ENCODE measurements at regions not wholly inside any gene's neighbourhood (a gene's known extent, or its start where the extent isn't known, plus 50 kb on each side); places are given as distances from the start of the nearest gene placed in this dataset.

DNA sequence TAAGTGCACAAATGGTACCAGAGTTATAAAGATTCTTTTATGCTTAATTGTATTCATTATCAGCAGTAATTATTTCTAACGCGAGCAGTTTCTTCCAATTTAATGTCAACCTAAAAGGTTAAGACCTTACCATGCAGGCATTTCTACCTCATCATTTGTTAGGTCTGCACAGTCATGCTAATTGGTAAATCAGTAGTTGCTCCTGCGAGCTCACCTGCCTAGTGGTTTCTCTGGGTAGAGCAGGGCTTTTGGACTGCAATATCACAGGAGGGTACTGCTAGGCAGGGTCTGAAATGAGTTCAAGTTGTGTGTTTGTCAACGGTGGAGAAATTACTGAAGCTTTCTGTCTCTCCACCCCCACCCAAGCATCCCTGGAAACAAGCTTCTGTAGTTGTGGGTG is 558.5 kb upstream of the MGMT start:
- no peak for ATAC-seq
- ChIA-PET CTCF (interaction anchor here (0.6 kb wide), 1 partner anchor 243 kb away, joined by 3 read pairs; no protein-coding TSS in a partner anchor), POLR2A (no interaction called here)
- H3K36me3 Mint-ChIP-seq (ENCODE audit: low read depth), result no peaks in the 10 kb centered on the region
- peaks cover 2% of the 10 kb centered on the region for H3K9me3 Mint-ChIP-seq (ENCODE audit: low read depth)
- H3K4me1 Mint-ChIP-seq, result peaks cover 14% of the 10 kb centered on the region
- no peak for DNase-seq
- intact Hi-C loops (cut with DNase I, micrococcal nuclease), result no loop called here
- H3K4me3 Mint-ChIP-seq, result no peak overlapping the region
- no peak overlapping the region for H3K27ac Mint-ChIP-seq
- peaks cover 2% of the 10 kb centered on the region for H3K27me3 Mint-ChIP-seq

DNA sequence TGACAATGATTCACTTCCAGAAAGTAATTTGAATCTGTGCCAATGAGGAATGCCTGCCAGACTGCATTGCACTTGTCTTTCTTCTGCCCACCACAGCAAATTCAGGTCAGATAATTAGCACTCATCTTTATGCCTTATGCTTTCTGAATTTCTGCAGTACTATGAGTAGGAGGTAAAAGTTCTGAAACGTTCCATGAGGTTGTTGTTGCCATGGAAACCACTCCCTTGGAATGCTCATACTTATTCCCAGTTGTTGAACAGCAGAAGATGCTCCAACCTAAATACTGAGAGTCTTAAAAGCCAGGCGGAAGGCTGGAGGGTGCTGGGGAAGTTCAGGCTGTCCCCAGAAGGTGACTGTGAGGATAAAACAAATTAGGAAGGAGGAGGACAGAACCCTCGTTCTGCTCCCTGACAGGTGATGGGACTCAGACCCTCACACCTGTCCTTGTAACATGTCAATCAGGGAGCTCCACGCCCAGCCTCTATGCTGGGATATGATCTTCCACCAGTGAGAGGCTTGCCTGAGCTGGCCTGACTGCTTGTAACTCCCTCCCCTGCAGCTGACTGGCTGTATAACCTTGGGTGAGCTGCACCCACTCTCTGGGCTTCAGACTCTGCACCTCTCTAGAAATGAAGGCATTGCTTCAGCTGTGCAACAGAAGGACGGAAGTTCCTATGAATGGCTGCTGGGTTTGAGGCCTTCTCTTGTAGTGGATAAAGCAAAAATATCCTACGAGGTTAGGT is 554.3 kb upstream of the MGMT start:
- Mint-ChIP-seq H3K27ac (no peak overlapping the region), H3K27me3 (peaks cover 6% of the 10 kb centered on the region), H3K9me3 (ENCODE audit: low read depth) (peaks cover 2% of the 10 kb centered on the region), H3K4me1 (peaks cover 16% of the 10 kb centered on the region), H3K4me3 (no peak overlapping the region), H3K36me3 (ENCODE audit: low read depth) (no peaks in the 10 kb centered on the region)
- ChIA-PET POLR2A (no interaction called here), CTCF (no interaction called here)
- ATAC-seq (peak; percentile 30), DNase-seq (no peak)
- intact Hi-C loops (cut with DNase I, micrococcal nuclease), result no loop called here

DNA sequence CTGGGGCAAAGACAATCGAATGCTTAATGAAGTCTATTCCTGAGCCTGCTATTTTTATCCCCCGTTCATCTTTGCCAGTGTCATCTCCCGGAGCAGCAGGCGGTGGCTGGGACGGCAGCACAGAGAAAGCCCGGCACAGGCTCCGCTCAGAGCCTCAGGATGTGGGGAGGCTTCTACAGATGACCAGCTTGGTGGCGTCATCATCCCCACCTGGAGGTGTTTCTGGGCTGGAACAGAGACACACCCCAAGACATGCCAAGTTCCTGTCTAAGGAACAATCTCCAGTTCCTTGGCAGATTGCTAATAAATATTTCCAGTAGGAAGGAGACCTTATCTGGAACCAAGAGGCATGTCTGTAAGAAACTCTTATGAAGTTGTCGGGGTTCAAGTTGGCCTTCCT is 552.4 kb upstream of the MGMT start:
- Mint-ChIP-seq H3K36me3 (ENCODE audit: low read depth) (no peaks in the 10 kb centered on the region), H3K4me3 (no peak overlapping the region), H3K4me1 (peaks cover 12% of the 10 kb centered on the region), H3K9me3 (ENCODE audit: low read depth) (peaks cover 2% of the 10 kb centered on the region), H3K27ac (no peak overlapping the region), H3K27me3 (peaks cover 6% of the 10 kb centered on the region)
- intact Hi-C loops (cut with DNase I, micrococcal nuclease), result no loop called here
- ATAC-seq, result no peak
- CTCF ChIA-PET, result interaction anchor here (0.9 kb wide), 1 partner anchor 12 kb away, joined by 4 read pairs; no protein-coding TSS in a partner anchor
- no peak for DNase-seq
- POLR2A ChIA-PET, result no interaction called here

DNA sequence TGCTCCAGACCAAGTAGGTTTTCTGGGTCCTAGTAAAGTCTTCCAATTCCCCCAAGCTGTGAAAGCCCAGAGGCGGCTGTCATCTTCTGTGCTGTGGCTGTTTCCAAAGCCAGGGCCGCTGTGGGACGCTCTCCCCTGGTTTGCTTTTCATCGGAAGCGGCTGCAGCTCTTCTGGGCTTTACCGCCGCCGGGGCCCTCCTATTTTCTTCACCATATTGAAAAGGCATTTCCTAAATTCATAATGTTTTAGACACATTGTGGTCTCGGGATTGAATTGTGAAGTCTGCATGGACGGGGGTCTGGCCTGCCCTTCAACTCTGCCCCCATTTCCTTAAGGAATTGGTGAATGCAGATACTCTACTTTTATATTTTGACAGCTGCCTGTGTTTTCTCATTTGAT is 551.4 kb upstream of the MGMT start:
- DNase-seq (no peak), ATAC-seq (no peak)
- no peak overlapping the region for H3K27ac Mint-ChIP-seq
- intact Hi-C loops (cut with DNase I, micrococcal nuclease), result no loop called here
- ChIA-PET POLR2A (no interaction called here), CTCF (interaction anchor here (0.9 kb wide), 1 partner anchor 13 kb away, joined by 4 read pairs; no protein-coding TSS in a partner anchor)
- H3K36me3 Mint-ChIP-seq (ENCODE audit: low read depth), result no peaks in the 10 kb centered on the region
- H3K4me3 Mint-ChIP-seq, result no peak overlapping the region
- peaks cover 6% of the 10 kb centered on the region for H3K27me3 Mint-ChIP-seq
- H3K9me3 Mint-ChIP-seq (ENCODE audit: low read depth), result no peaks in the 10 kb centered on the region
- H3K4me1 Mint-ChIP-seq, result peaks cover 12% of the 10 kb centered on the region

DNA sequence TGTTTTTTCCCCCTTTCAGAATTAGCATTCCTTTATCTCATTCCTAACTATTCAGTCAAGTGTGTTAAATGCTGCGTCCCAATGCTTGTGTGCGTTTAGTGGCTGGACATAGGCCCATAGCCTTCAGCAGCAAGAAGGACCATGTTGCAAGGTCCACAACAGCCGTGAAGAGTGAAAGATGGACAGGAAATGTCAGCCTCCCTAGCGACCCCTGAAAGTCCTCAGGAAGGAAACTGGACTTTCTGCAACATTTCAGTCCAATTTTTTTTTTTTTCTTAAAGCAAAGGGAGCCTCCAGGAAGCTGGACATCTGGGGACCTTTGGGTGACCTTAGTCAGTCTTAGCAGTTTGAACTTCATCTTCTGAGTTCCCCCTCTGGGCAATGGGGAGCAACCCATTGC is 550.7 kb upstream of the MGMT start:
- no peak overlapping the region for H3K27ac Mint-ChIP-seq

DNA sequence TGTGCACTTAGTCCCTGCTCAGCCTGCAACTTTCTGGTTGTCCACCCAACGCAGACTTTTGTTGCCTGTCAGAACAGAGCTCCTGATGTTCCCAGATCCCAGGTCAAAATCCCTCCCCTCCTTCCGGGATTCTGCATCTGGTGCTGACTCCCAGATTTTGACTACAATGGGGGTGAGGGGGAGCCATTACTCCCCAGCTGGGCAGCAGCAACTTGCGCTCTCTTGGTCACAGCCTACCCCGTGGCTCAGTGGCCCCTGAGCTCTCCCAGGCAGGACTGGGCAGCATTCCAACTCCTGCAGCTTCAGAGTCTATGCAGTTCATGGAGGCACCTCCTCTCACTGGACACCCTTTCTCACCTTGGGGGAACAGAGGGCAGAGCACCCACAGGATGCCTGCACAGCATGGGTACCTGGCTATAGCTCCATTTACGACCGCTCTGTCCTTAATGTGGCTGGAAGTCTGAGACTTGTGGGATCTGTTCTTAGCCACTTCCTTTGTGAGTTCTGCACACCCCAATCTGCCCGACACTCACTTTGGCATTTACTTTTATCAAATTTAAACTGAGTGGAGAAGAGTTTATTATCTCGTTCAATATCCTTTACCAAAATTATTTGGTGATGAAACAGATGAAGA is 545.5 kb upstream of the MGMT start:
- POLR2A ChIA-PET, result no interaction called here
- Mint-ChIP-seq H3K36me3 (ENCODE audit: low read depth) (no peaks in the 10 kb centered on the region), H3K4me1 (no peaks in the 10 kb centered on the region), H3K27me3 (peaks cover 7% of the 10 kb centered on the region), H3K27ac (no peak overlapping the region), H3K9me3 (ENCODE audit: low read depth) (peaks cover 2% of the 10 kb centered on the region), H3K4me3 (no peak overlapping the region)
- CTCF ChIA-PET, result no interaction called here
- intact Hi-C loops (cut with DNase I, micrococcal nuclease), result no loop called here
- no peak for DNase-seq
- no peak for ATAC-seq

More for the DNA sequence above, 550.7 kb upstream of the MGMT start:
- POLR2A ChIA-PET, result no interaction called here
- ATAC-seq (no peak), DNase-seq (no peak)
- no peaks in the 10 kb centered on the region for H3K36me3 Mint-ChIP-seq (ENCODE audit: low read depth)
- peaks cover 6% of the 10 kb centered on the region for H3K27me3 Mint-ChIP-seq
- CTCF ChIA-PET, result no interaction called here
- H3K4me3 Mint-ChIP-seq, result no peak overlapping the region
- H3K9me3 Mint-ChIP-seq (ENCODE audit: low read depth), result no peaks in the 10 kb centered on the region
- intact Hi-C loops (cut with DNase I, micrococcal nuclease), result no loop called here
- peaks cover 12% of the 10 kb centered on the region for H3K4me1 Mint-ChIP-seq

DNA sequence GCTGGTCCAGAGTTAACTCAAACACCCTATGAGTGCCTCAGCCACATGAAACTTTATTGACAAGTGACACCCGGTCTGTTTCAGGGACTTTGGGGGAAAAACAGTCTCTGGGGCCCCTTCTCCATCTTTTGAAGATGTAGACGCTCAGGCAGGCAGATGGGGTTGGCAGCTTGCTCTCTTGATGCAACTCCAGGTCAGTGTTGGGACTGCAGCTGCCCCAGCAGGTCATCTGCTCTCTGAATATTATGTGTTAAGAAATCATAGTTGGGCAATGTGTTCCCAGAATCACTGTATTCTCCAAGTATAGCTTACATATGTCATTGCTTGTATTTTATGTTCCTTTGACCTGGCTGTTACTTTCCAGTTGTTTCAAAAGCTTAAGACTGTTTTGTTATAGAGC is 544.9 kb upstream of the MGMT start:
- Mint-ChIP-seq H3K9me3 (ENCODE audit: low read depth) (peaks cover 2% of the 10 kb centered on the region), H3K27ac (no peak overlapping the region), H3K4me1 (no peaks in the 10 kb centered on the region), H3K36me3 (ENCODE audit: low read depth) (no peaks in the 10 kb centered on the region), H3K4me3 (no peak overlapping the region), H3K27me3 (peaks cover 7% of the 10 kb centered on the region)
- ChIA-PET CTCF (no interaction called here), POLR2A (no interaction called here)
- intact Hi-C loops (cut with DNase I, micrococcal nuclease), result no loop called here
- DNase-seq (no peak), ATAC-seq (no peak)

DNA sequence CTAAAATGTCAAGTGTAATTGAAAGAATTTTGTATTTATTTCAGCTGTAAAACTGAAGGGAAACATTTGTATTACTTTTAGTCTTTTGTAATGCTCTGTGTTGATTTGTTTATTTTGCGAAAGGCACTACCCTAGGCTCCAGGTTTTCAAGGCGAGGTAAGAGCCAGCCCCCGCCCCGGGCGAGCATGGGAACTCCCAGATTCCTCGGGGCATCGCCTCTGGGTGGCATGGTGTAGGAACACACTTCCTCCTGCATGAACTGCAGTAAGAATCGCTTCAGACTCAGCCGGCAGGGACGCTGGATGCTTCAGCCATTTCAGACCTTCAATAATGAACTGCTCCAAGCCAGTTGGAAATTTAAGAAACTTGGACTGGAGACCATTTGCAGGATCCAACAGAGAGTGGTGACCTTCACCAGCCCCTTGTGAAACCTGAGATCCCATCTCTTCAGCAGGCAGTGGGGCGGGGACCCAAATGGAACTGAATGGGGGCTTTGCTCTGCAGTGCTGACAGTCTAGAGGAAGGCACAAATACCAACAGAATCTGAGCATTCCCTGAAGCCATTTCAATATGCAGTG is 544.3 kb upstream of the MGMT start:
- no peak overlapping the region for H3K4me3 Mint-ChIP-seq
- intact Hi-C loops (cut with DNase I, micrococcal nuclease), result no loop called here
- H3K36me3 Mint-ChIP-seq (ENCODE audit: low read depth), result no peaks in the 10 kb centered on the region
- peaks cover 7% of the 10 kb centered on the region for H3K27me3 Mint-ChIP-seq
- ChIA-PET CTCF (no interaction called here), POLR2A (no interaction called here)
- no peak overlapping the region for H3K27ac Mint-ChIP-seq
- ATAC-seq (no peak), DNase-seq (no peak)
- no peaks in the 10 kb centered on the region for H3K4me1 Mint-ChIP-seq
- peaks cover 2% of the 10 kb centered on the region for H3K9me3 Mint-ChIP-seq (ENCODE audit: low read depth)

DNA sequence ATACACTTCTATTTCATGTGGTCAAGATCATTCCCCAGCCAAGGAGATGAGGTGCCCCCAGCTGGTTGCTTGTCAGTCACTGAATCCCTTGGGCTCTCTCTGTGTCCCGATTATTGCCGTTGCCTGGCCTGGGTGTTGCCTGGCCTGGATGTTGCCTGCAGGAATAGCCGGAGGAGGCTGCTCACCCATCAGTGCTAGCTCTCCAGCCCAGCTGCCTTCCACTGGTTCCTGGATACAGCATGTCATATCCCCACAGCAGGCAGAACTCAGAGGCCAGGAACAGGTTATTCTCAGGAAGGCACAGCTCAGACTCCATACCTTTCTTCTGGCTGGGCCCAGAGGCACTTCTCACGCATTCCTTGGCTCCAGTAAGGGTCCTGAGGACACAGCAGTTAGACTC is 542.1 kb upstream of the MGMT start:
- POLR2A ChIA-PET, result no interaction called here
- intact Hi-C loops (cut with DNase I, micrococcal nuclease), result no loop called here

DNA sequence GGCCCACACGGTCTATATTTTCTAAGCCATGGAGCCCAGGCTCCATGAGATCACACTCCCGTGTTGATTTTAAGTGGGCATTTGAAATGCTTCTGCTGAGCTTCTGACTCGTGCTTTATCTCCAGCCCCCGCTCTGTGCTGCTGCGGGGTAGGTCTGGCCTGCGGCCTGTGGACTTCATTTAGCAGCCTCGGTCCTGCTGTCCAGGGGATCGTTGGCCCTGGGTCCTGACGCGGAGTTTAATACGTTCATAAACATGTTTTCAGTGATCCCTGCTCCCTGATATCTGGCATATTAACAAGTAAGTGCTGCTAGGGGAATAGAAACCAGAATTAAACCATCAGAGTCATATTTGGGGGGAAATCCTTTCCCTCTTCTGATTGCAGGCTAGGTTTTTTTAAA is 540.3 kb upstream of the MGMT start:
- ChIA-PET POLR2A (no interaction called here), CTCF (no interaction called here)
- DNase-seq (no peak), ATAC-seq (no peak)
- peaks cover 9% of the 10 kb centered on the region for H3K27me3 Mint-ChIP-seq
- H3K27ac Mint-ChIP-seq, result no peak overlapping the region
- H3K4me3 Mint-ChIP-seq, result no peak overlapping the region
- H3K36me3 Mint-ChIP-seq (ENCODE audit: low read depth), result no peaks in the 10 kb centered on the region
- intact Hi-C loops (cut with DNase I, micrococcal nuclease), result no loop called here
- no peaks in the 10 kb centered on the region for H3K4me1 Mint-ChIP-seq
- H3K9me3 Mint-ChIP-seq (ENCODE audit: low read depth), result peaks cover 2% of the 10 kb centered on the region

More for the DNA sequence above, 542.1 kb upstream of the MGMT start:
- H3K4me3 Mint-ChIP-seq, result no peak overlapping the region
- H3K27me3 Mint-ChIP-seq, result peaks cover 9% of the 10 kb centered on the region
- no peaks in the 10 kb centered on the region for H3K36me3 Mint-ChIP-seq (ENCODE audit: low read depth)
- CTCF ChIA-PET, result no interaction called here
- ATAC-seq (no peak), DNase-seq (no peak)
- H3K4me1 Mint-ChIP-seq, result no peaks in the 10 kb centered on the region
- no peak overlapping the region for H3K27ac Mint-ChIP-seq
- peaks cover 2% of the 10 kb centered on the region for H3K9me3 Mint-ChIP-seq (ENCODE audit: low read depth)

DNA sequence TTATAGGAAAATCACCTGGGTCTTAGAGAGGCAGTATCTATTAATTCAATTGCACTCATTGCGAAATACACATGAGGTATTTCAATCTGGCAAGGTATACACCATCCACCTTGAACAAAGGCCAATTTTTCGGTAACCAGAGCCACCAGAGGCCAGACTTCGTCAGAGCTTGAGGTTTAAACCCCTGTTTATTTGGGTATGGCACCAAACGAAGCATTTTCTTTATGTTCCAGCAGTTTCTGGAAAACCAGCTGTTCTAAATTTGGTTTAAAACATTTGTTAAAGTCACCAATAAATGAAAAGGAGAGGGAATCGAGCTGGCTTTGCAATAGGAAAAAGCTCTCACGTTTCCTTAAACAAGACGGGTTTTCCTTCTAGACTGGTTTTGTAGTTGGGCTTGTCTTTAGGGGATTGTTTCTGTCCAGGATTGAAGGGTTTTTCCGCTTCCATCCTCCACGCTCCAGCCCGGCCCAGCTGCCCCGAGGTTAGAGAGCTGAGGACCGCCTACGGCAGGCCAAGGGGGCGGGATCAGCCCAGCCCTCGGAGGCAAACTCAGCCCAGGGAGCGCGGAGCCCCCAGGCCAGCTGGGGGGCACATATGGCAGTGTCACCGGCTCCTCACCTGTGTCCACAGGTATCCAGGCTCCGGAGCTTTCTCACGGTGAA is 539.4 kb upstream of the MGMT start:
- CTCF ChIA-PET, result no interaction called here
- Mint-ChIP-seq H3K9me3 (ENCODE audit: low read depth) (peaks cover 2% of the 10 kb centered on the region), H3K4me3 (no peak overlapping the region), H3K27ac (no peak overlapping the region), H3K27me3 (peaks cover 9% of the 10 kb centered on the region), H3K36me3 (ENCODE audit: low read depth) (no peaks in the 10 kb centered on the region), H3K4me1 (no peaks in the 10 kb centered on the region)
- intact Hi-C loops (cut with DNase I, micrococcal nuclease), result no loop called here
- POLR2A ChIA-PET, result no interaction called here
- DNase-seq (no peak), ATAC-seq (no peak)

Measured in activated CD4-positive, alpha-beta T cell treated with anti-CD3 and anti-CD28 coated beads for 36 hours (primary cell).